GM19463 (cell line): ENCODE measurements at regions not wholly inside any gene's neighbourhood (a gene's known extent, or its start where the extent isn't known, plus 50 kb on each side); places are given as distances from the start of the nearest gene placed in this dataset.

Experiments
- ATAC-seq: cut with Tn5 transposase; IDR thresholded peaks from one replicate; pipeline ENCODE4 v1.9.1; 2021; ENCODE audit warnings: mild to moderate bottlenecking, moderate library complexity; ENCODE audit not compliant: unreplicated experiment

DNA sequence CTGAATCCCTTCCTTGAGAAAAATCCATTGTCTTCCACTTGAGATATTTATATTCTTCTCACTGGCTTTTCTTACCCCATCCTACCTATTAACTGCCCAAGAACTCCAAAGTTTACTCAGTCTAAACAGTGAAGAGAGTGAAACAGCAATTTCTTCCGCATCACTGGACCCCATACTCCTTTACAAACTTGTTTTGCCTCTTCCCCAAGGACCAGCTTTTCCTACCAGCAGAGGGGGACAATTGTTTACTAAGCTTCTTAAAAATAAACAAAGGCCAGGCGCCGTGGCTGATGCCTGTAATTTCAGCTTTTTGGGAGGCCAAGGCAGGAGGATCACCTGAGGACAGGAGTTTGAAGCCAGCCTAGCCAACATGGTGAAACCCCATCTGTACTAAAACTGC, 52.0 kb downstream of the LRATD1 start:
- no peak for ATAC-seq

DNA sequence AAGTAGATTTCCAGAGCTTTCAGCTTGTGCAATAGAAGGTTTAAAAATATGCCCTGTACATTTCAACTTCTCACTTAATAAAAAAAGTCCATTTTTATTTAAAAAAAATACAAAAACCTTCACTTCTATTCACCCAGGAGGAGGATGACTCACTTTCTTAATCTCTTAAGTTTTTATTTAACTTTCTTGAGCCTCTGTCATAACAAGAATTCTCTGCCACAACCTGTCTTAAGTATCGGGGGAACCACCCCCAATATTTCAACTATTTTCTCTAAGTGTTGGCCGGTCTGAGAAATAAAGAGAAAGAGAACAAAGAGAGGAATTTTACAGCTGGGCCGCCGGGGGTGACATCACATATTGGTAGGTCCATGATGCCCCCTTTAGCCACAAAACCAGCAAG, 58.4 kb downstream of the LRATD1 start:
- ATAC-seq = no peak

DNA sequence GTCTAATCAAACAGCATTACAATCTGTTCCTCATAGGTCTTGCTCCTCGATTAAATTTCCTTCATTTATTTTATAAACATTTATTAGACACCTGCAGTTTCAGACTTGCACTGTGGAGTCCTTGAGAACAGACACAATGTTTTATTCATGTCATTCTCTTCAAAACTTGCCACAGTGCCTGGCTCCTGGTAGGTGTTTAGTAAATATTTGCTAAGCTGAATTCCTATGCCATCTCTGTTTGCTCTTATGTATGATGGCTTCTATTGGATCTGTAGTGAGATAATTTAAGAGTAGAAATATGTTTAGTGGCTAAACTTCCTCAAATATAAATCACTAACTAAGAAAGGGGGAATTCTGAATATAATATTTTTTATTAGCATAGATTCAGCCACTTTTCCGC, 61.4 kb downstream of the LRATD1 start:
- ATAC-seq = no peak

GRCh38 chr2:14700753-14701152, 68.2 kb downstream of the LRATD1 start:
- ATAC-seq = no peak

DNA sequence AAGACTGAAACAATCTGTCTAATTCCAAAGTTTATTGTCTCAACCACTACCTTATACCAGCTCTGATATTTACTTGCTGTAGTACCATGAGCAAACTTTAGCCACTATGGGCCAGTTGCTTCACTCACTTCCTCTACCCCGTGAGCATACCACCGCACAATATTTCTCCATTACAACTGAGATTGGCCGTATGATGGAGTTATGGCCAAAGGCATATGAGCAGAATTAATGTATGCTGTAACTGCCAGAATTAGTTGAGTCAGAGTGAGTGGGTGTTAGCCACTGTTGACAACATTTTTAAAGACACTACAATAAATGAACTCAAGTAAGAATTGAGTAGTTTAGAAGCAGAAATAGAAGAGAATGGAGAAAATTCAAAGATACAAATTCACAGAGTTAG, 69.7 kb downstream of the LRATD1 start:
- no peak for ATAC-seq

DNA sequence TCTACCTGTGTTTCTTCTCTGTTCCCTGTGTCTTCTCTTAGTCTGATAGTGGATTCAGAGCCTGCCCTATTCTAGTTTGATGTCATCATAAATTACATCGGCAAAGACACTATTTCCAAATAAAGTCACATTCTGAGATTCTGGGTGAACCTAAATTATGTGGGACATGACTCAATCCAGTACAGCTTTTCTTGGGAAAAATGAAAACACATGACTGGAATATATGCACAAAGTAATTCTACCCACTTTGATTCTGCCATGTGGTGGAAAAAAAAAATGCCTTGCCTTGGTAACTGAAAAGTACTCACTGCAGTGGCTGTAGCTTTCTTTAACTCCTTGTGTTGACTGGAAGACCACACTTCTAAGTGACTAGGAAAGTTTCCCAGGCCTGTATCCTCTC, 73.7 kb downstream of the LRATD1 start:
- ATAC-seq = no peak

DNA sequence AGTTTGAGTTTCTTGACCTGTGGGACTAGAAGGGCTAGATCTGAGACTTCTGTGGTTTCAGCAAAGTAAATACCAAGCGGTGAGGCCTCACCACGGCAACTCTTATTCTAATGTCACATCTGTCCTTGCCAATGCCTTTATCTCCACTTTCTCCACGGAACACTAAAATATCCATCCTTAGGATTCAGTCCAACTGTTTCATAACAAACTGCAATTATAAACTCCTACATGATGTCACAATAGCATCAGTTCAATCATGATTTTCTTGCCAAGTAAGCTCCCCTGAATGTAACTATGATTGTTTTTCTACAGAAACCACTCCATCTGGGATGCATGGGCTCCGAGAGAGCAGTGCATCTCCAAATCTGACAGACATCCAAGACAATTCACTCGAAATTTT, 79.6 kb downstream of the LRATD1 start:
- ATAC-seq = no peak

DNA sequence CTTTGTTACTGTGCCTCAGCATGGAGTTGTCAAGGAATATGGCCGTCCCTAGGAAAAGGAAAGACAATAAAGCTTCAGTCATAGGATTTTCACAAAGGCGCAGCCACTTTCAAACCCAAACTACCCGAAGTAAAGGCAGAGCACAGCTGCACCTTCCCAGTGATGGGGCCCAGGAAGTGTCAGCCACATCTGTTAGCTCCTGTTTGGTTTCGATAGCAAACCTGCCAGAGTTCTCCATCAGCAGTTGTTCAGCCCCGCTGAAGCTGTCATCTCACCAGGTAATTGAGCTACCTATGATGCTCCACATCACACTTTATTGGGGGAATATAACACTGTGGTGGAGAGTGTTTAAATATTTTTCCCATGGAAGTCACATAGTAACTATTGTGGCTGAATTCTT, 80.7 kb downstream of the LRATD1 start:
- ATAC-seq = no peak

- ATAC-seq = no peak
These were observed 83.1 kb downstream of the LRATD1 start for GRCh38 chr2:14715600-14715999.

DNA sequence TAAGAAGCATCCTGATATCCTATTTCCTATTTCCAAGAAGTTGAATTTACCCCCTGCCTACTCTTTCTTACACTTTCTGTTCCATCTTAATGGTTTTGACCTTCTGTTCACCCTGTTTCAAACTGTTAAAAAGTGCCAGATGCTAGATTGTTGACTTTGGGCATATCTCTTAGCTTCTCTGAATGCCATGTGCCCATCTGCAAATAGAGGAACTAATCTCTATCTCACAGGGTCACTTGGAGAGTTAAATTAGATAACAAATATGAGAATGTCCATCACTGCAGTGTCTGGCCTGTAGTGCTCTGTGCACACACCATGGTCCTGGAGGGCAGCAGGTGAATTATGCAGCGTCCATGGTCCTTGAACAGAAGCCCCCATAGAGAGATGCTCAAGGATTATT, 83.8 kb downstream of the LRATD1 start:
- no peak for ATAC-seq

DNA sequence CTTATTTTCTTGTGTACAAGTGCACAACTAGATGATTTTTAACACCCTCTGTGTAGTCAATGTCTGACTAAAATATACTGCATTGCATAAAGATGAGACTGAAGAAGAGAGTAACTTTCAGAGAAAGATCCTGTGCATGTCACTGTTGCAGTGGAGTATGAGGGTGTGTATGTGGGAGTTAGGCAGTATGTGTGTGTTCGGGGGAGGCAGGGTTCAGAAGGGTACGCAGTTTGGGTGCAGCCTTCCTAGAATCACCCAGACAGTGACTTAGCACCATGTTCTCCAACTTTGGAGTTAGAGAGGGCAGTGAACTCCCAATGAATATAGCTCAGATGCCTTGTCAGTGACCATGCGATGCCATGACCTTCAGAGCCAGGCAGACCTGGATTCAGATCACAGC, 84.6 kb downstream of the LRATD1 start:
- ATAC-seq = no peak

GRCh38 chr2:14720319-14720718, 87.8 kb downstream of the LRATD1 start:
- no peak for ATAC-seq

DNA sequence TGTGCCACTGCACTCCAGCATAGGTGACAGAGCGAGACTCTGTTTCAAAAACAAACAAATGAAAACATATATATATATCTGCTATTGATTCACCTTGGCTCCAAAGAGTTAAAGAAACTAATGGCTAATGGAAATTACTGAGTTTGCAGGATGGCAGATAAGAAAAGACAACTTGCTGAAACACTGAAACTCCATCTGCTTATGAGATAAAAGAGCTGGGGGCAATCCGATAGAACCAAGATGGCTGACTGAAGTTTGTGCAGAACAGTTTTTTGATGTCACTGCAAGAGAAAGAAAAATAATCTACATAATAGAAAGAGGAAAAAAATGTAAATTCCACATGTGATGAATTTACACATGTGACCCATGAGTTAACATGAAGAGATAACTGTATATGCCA, 88.2 kb downstream of the LRATD1 start:
- ATAC-seq = no peak

DNA sequence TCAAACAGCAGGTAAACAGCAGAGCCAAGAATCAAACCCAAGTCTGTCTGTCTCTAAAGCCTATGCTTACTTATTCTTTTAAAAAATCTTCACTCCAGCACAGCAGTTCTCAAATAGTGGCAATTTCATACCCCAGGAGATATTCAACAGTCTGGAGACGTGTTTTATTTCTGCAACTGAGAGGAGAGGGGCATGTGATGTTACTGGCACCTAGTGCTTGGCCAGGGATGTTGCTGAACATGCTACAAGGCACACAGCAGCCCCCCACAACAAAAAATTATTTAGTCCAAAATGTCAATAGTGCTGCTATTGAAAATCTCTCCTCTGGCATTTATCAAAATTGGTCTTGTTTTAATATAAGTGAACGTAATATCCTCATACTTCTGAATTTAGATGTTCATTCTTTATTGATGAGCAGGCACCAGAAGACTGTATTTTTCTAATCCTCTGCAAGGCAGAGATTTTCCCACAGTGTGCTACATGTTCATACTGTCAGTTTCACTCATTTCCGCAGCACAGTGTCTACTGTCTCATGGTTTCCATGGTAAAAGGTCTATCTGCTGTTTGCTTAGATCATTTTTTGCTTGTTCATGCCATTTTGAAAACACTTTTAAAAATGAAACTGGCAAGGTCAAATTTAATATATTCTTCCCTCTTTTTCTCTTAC, 90.5 kb downstream of the LRATD1 start:
- ATAC-seq = no peak

DNA sequence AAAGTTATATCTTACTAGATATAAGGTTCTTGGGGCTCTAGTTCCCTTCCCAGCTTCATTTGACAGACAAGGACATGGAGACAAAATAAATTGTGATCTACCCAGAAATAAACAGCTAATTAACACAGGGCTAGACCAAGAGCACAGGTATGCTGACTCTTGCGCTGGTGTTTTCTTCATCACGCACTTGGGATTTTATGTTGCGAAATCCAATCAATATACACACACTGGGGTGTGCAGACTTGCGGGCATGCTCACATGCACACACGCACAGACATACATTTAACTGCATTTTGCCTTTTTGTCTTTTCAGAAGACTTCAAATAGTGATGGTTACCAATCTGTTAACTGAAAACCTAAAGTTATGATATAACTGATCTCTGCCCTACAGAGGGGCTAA, 91.2 kb downstream of the LRATD1 start:
- ATAC-seq = no peak

DNA sequence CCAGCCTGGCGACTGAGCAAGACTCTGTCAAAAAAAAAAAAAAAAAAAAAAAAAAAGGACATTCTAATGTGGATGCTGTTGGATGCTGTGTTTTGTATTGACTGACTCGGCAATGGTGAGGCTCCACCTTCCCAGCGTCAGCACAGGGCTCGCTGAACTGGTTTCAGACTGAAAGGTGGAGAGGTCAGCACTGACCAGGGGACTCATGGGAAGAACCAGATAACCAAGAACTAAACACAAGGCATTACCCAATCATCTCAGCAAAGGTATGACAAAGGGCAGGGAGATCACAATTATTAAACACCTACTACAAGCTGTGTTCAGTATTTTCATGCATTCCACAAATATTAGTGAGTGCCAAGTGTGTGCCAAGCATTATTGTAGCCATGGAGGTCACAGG, 103.2 kb downstream of the LRATD1 start:
- no peak for ATAC-seq

DNA sequence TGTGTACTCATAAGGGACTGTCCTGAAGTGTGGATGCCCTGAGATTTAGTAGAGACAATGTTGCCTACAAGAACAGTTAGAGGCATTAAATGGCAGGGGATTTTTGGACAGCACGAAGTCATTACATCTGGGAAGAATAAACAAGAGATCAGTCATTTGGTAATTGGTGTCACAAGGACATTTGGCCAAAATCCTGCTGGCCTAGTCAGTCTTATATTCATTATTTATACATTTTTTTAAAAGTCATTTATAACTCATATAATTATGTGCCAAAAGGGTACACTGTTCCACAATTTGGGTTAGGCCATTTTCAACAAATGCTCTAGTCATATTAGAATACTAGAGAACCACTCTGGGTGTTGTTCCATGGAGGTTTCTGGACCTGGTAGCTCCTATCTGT, 104.7 kb downstream of the LRATD1 start:
- no peak for ATAC-seq

- ATAC-seq = no peak
These were observed 111.3 kb downstream of the LRATD1 start for GRCh38 chr2:14743861-14744260.

DNA sequence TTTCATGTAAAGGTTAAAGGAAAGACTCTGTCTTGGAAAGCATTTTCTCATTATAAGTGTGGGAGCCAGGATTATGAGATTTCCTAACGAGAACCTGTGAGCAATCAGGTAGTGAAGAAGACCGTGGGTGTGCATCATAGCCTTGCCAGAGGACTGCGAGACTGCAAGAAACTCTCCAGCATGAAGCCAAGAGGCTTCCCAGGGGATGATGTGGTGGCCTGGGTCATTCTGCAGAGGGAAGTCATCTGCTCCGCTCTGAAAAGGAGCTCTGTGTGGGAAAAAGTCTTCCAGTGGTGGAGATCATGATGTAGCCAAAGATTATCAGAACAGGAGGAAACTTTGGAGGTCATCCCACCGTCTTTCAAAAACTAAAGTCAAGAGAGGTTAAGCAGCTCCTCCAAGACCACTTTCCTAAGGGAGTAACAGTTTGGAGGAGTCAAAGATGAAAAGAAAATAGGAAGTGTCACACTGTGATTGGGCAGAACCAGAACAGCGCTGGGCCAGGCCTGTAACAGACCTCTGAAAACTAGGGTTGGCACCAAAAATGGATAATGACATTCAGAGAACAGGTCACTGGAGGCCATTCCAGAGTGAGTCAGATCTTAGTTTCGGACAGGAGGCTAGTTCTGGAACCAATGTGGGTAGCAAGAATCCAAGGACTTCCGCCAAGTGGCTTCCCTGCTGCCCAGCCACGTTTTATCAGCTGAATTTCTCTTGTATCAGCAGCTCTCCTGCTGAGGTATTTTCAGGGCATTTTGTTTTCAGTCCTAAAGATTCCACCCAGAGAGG, 113.0 kb downstream of the LRATD1 start:
- ATAC-seq = no peak

GRCh38 chr2:14746133-14746532, 113.6 kb downstream of the LRATD1 start:
- no peak for ATAC-seq

DNA sequence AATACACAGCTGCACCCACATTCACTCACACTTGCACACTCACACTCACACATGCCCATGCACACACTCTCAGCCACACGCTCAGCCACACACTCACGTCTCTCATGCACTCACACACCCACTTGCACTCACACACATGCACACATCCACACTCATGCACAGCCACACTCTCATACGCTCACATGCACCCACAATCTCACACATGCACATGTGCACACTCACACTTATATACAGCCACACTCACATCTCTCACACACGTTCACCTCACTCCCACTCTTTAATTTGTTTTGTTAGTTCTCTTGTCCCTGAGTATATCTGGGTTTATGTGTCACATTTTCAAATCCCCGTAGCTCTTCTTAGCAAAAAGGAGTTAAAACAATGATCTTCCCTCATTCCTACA, 114.9 kb downstream of the LRATD1 start:
- ATAC-seq = no peak

- no peak for ATAC-seq
These were observed 117.4 kb downstream of the LRATD1 start for GRCh38 chr2:14749884-14750283.

DNA sequence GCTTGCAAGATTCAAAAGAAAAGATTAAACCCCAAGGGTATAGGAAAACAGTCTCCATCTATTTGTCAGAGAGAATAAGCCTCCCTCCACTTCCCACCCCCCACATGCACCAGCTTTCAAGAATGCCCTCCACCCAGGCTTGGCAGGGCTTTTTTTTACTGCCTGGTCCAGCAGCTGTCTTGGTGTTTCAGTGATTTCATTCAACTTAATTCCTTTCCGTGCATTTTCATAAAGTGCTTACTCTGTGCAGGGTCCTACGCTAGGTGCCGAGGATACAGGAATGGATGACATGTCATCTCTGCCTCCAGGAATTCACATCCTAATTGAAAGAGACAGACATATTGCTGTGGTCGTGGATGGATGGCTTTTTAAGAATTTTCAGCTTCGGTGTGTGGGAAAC, 117.9 kb downstream of the LRATD1 start:
- ATAC-seq = no peak
